OCI-LY3 (cell line): ENCODE measurements at regions not wholly inside any gene's neighbourhood (a gene's known extent, or its start where the extent isn't known, plus 50 kb on each side); places are given as distances from the start of the nearest gene placed in this dataset.
A peak's percentile ranks its signal among the peaks of the same experiment; 100 is the strongest.

Experiments
- H2AFZ ChIP-seq: fragments of 200-600, 300-600 bp; shearing (Covaris generic); 2 replicates; pipeline ENCODE4 v1.6.0; 2014; ENCODE audit warnings: antibody characterized with exemption, low read depth, low read length
- H3K27ac ChIP-seq: fragments of 200-600, 300-600 bp; sonication (generic); 2 replicates; pipeline ENCODE4 v1.5.1; 2014; ENCODE audit warnings: mild to moderate bottlenecking, low read length, moderate library complexity, mixed read lengths
- H3K27me3 ChIP-seq: fragments of 200-600, 300-600 bp; sonication (generic); 2 replicates; pipeline ENCODE4 v1.6.1; 2014; ENCODE audit warnings: low read depth, low read length, mixed read lengths
- H3K36me3 ChIP-seq: fragments of 200-600, 300-600 bp; sonication (generic); replicated peaks from 2 replicates; pipeline ENCODE3; 2014; ENCODE audit warnings: low read depth, low read length, mixed read lengths
- H3K4me1 ChIP-seq: fragments of 300-600, 200-600 bp; sonication (generic); 2 replicates; pipeline ENCODE4 v1.6.1; 2014; ENCODE audit warnings: low read length, mixed read lengths
- H3K4me2 ChIP-seq: fragments of 200-600, 300-600 bp; sonication (generic); 2 replicates; pipeline ENCODE4 v1.6.1; 2014; ENCODE audit warnings: low read length, mixed read lengths
- H3K4me3 ChIP-seq: fragments of 300-600, 200-600 bp; sonication (generic); 2 replicates; pipeline ENCODE4 v1.5.1; 2014; ENCODE audit warnings: antibody characterized with exemption, mild to moderate bottlenecking, low read length, moderate library complexity
- H3K79me2 ChIP-seq: fragments of 300-600, 200-600 bp; shearing (Covaris generic); 2 replicates; pipeline ENCODE4 v1.6.1; 2014; ENCODE audit warnings: mild to moderate bottlenecking, low read length, mixed read lengths
- H3K9ac ChIP-seq: fragments of 300-600, 200-600 bp; shearing (Covaris generic); 2 replicates; pipeline ENCODE4 v1.6.0; 2014; ENCODE audit warnings: mild to moderate bottlenecking, low read length, moderate library complexity
- H3K9me3 ChIP-seq: fragments of 200-600, 300-600 bp; shearing (Covaris generic); 2 replicates; pipeline ENCODE4 v1.6.1; 2014; ENCODE audit warnings: low read length, mixed read lengths; ENCODE audit not compliant: insufficient read depth
- H4K20me1 ChIP-seq: fragments of 200-600, 300-600 bp; sonication (generic); 2 replicates; pipeline ENCODE4 v1.6.1; 2016; ENCODE audit warnings: low read length, mixed read lengths; ENCODE audit not compliant: insufficient read depth
- EZH2phosphoT487 ChIP-seq: fragments of 200-600 bp; shearing (Covaris generic); IDR thresholded peaks from 2 replicates; pipeline ENCODE4 v1.6.1; 2018; ENCODE audit warnings: antibody characterized with exemption, mixed run types, low read depth
- TF ChIP-seq, protein P1 (sequence below): fragments of 200-600, 300-600 bp; sonication (generic); IDR thresholded peaks from 2 replicates; pipeline ENCODE4 v1.5.1; 2014; ENCODE audit warnings: antibody characterized with exemption, low read length, low read depth

DNA sequence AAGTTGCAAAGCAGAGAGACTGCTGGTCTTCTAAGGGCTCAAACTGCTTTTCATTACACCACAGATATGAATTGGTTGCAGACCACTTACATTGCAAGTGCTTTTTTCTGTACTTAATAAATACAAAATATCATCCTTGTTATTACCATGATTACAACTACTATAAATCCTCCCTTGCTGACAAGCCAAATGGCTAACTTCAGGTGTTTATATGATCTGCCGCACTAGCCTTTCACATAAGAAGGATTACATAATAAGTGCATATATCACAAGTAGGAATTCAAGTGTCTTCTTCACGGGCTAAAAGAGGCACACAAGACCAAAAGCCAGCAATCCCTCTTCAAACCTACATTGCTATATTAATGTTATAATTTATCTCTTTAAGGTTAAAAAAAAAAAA is 373.0 kb downstream of the ZEB2 start:
- Histone ChIP-seq H3K79me2 (no peaks in the 10 kb centered on the region), H3K4me1 (peaks cover 25% of the 10 kb centered on the region), H3K9me3 (no peaks in the 10 kb centered on the region), H3K9ac (no peak overlapping the region), H3K27me3 (no peaks in the 10 kb centered on the region), H3K36me3 (peaks cover 4% of the 10 kb centered on the region), H4K20me1 (no peaks in the 10 kb centered on the region), H3K4me2 (no peak overlapping the region), H3K4me3 (no peak overlapping the region), H3K27ac (no peak overlapping the region), H2AFZ (no peak overlapping the region)
- TF ChIP-seq EZH2phosphoT487 = no peak
- TF ChIP-seq, protein P1, sequence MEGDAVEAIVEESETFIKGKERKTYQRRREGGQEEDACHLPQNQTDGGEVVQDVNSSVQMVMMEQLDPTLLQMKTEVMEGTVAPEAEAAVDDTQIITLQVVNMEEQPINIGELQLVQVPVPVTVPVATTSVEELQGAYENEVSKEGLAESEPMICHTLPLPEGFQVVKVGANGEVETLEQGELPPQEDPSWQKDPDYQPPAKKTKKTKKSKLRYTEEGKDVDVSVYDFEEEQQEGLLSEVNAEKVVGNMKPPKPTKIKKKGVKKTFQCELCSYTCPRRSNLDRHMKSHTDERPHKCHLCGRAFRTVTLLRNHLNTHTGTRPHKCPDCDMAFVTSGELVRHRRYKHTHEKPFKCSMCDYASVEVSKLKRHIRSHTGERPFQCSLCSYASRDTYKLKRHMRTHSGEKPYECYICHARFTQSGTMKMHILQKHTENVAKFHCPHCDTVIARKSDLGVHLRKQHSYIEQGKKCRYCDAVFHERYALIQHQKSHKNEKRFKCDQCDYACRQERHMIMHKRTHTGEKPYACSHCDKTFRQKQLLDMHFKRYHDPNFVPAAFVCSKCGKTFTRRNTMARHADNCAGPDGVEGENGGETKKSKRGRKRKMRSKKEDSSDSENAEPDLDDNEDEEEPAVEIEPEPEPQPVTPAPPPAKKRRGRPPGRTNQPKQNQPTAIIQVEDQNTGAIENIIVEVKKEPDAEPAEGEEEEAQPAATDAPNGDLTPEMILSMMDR = no peak

DNA sequence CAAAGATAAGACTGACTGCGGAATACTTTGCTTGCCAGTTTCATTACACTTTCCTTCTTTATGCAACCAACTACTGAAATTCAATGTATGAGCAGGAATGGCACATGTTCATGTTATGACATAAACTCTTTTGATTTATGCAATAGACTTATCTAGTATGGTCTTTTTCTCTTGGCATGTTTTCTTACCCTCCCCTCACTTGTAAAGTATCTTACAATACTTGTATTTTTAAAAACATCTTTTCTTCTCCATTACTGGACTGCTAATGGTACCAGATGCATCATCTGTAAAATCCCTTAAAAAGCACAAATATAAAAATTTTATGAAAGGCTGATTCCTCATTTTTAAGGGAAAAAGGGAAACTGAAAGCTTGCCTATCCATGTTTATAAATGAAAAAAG is 373.8 kb downstream of the ZEB2 start:
- Histone ChIP-seq H3K4me1 (peaks cover 20% of the 10 kb centered on the region), H3K4me2 (no peak overlapping the region), H3K4me3 (no peak overlapping the region), H3K27me3 (no peaks in the 10 kb centered on the region), H3K9ac (no peak overlapping the region), H3K9me3 (no peaks in the 10 kb centered on the region), H3K36me3 (peaks cover 5% of the 10 kb centered on the region), H3K27ac (no peak overlapping the region), H4K20me1 (no peaks in the 10 kb centered on the region), H3K79me2 (no peaks in the 10 kb centered on the region), H2AFZ (no peak overlapping the region)
- TF ChIP-seq, protein P1 = no peak
- TF ChIP-seq EZH2phosphoT487 = no peak

DNA sequence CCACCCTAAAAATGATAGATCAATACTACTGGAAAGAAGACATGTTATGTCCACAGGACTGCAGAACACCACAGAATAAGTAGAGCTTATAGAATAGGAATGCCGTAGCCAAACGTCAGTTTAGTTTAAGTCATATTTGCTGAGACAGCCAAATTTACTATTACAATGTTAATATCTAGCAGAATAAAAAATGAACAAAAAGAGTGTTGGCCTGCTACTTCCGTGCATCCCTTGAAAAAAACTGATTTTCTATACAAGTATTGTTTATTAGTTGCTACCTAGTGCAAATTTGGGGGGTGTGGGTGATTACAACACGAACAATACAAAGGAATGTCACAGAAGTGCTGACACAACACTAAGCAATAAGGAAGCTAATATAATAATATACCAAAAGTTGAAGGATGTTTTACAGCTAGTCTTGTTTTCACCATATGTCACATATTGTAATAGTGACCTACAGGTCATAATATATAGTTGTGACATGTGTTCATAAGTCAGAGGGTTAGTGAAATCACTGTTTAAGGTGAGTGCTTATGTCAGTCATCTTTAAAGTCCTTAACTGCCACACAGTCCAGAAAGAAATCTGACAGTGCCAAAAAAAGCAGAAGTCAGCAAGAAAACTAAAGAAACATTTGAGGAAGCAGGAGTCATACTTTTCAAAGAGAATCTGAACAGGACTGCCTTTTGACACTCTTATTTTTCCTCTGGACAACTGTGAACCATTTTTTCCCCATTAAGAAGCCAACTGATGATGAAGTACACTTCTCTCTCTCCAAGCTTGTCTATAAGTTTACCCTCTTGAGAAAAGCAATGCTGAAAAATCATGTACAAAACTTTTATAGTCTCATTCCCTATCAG is 376.4 kb downstream of the ZEB2 start:
- Histone ChIP-seq H3K36me3 (peaks cover 5% of the 10 kb centered on the region), H3K9ac (peak overlapping the region; percentile 44; the same call in 1 of the 2 replicates), H3K79me2 (no peaks in the 10 kb centered on the region), H3K9me3 (no peaks in the 10 kb centered on the region), H2AFZ (no peak overlapping the region), H4K20me1 (no peaks in the 10 kb centered on the region), H3K4me2 (peak overlapping the region; percentile 66), H3K4me1 (peaks cover 20% of the 10 kb centered on the region), H3K4me3 (peak overlapping the region; percentile 30; the same call in 1 of the 2 replicates), H3K27ac (peak overlapping the region; percentile 80), H3K27me3 (no peaks in the 10 kb centered on the region)
- TF ChIP-seq, protein P1 = no peak
- TF ChIP-seq EZH2phosphoT487 = no peak

DNA sequence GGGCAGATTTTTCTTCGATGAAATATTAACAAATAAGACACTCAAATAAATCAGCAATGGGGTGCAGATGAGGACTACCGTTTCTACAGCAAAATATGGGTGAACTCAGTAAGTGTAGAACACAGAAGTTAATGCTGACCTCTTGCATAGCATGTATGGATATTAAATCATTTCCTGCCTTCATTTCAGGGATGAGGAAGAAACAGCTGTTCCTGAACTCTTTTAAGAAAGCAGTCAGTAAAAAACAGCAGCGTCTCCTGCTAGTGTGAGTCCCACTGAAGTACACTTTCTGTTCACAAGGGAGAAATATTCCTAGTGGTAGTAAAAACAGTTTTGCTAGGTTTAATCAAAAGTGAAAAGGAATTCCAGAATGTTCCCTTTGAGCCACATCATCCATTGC is 379.0 kb downstream of the ZEB2 start:
- TF ChIP-seq EZH2phosphoT487 = no peak
- TF ChIP-seq, protein P1 = no peak
- H4K20me1 ChIP-seq = no peaks in the 10 kb centered on the region
- no peak overlapping the region for H3K4me3 ChIP-seq
- no peaks in the 10 kb centered on the region for H3K79me2 ChIP-seq
- no peak overlapping the region for H2AFZ ChIP-seq
- H3K4me1 ChIP-seq = peaks cover 35% of the 10 kb centered on the region
- no peak overlapping the region for H3K4me2 ChIP-seq
- peaks cover 5% of the 10 kb centered on the region for H3K36me3 ChIP-seq
- no peak overlapping the region for H3K9ac ChIP-seq
- H3K9me3 ChIP-seq = no peaks in the 10 kb centered on the region
- H3K27me3 ChIP-seq = no peaks in the 10 kb centered on the region
- no peak overlapping the region for H3K27ac ChIP-seq
